Activated naive CD4-positive, alpha-beta T cell treated with anti-CD3 and anti-CD28 coated beads, Interleukin-2, amount 50 U/mL, for 24 hours (primary cell): ENCODE measurements at regions not wholly inside any gene's neighbourhood (a gene's known extent, or its start where the extent isn't known, plus 50 kb on each side); places are given as distances from the start of the nearest gene placed in this dataset.
"Not testable (repeated sequence)": the region's sequence is repeated elsewhere in the genome, so short reads cannot be mapped to it uniquely, and the experiment has no call there.

ENCODE experiments used
- H3K27ac Mint-ChIP-seq: one replicate; pipeline ENCODE4 v1.8.0; 2021; ENCODE audit warnings: mild to moderate bottlenecking, mixed read lengths
- H3K27me3 Mint-ChIP-seq: one replicate; pipeline ENCODE4 v1.8.0; 2021; ENCODE audit warnings: mixed read lengths
- H3K36me3 Mint-ChIP-seq: one replicate; pipeline ENCODE4 v1.8.0; 2021; ENCODE audit warnings: mixed read lengths
- H3K4me1 Mint-ChIP-seq: one replicate; pipeline ENCODE4 v1.8.0; 2021; ENCODE audit warnings: mixed read lengths
- H3K4me3 Mint-ChIP-seq: one replicate; pipeline ENCODE4 v1.8.0; 2021; ENCODE audit warnings: mild to moderate bottlenecking, mixed read lengths
- H3K9me3 Mint-ChIP-seq: one replicate; pipeline ENCODE4 v1.8.0; 2021; ENCODE audit warnings: mixed read lengths

GRCh38 chr3:103227651-103228050, 792.8 kb downstream of the ZPLD1 start:
- Mint-ChIP-seq H3K27me3 (no peaks in the 10 kb centered on the region), H3K36me3 (no peaks in the 10 kb centered on the region), H3K27ac (no peak overlapping the region), H3K9me3 (peaks cover 6% of the 10 kb centered on the region), H3K4me3 (no peak overlapping the region), H3K4me1 (no peaks in the 10 kb centered on the region)

GRCh38 chr3:103247459-103247858, 812.6 kb downstream of the ZPLD1 start:
- H3K27ac Mint-ChIP-seq = no peak overlapping the region
- H3K4me3 Mint-ChIP-seq = no peak overlapping the region
- no peaks in the 10 kb centered on the region for H3K27me3 Mint-ChIP-seq
- no peaks in the 10 kb centered on the region for H3K4me1 Mint-ChIP-seq
- no peaks in the 10 kb centered on the region for H3K36me3 Mint-ChIP-seq
- H3K9me3 Mint-ChIP-seq = no peaks in the 10 kb centered on the region

DNA sequence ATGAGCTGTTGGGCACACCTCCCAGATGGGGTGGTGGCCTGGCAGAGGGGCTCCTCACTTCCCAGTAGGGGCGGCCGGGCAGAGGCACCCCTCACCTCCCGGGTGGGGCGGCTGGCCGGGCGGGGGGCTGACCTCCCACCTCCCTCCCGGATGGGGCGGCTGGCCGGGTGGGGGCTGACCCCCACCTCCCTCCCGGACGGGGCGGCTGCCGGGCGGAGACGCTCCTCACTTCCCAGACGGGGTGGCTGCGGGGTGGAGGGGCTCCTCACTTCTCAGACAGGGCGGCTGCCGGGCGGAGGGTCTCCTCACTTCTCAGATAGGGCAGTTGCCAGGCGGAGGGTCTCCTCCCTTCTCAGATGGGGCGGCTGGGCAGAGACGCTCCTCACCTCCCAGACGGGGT, 820.0 kb downstream of the ZPLD1 start:
- H3K27ac Mint-ChIP-seq, H3K4me1 Mint-ChIP-seq, H3K9me3 Mint-ChIP-seq, H3K4me3 Mint-ChIP-seq, H3K36me3 Mint-ChIP-seq, H3K27me3 Mint-ChIP-seq: not testable (repeated sequence)

DNA sequence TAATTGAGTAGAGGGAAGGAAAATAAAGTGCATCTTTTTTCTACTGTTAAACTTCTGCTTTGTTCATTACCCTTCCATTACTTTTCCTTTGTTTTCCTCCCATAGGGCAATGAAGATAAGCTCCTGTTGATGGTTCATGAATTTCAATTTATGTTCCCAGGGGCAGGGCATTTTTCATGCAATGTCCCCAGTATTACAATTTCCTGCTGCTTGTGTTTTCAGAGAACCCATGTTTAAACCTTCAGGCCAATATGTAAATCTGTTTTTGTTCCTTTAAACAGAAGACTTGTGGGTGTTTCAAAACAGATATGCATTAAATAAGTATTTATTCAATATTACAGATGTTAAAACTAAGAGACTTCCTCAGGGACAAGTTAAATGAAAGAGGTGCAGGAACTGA, 834.5 kb downstream of the ZPLD1 start:
- Mint-ChIP-seq H3K36me3 (no peaks in the 10 kb centered on the region), H3K9me3 (no peaks in the 10 kb centered on the region), H3K27me3 (no peaks in the 10 kb centered on the region), H3K4me1 (no peaks in the 10 kb centered on the region), H3K27ac (no peak overlapping the region), H3K4me3 (no peak overlapping the region)

- Mint-ChIP-seq H3K4me3 (no peak overlapping the region), H3K4me1 (no peaks in the 10 kb centered on the region), H3K27me3 (no peaks in the 10 kb centered on the region), H3K9me3 (no peaks in the 10 kb centered on the region), H3K36me3 (no peaks in the 10 kb centered on the region), H3K27ac (no peak overlapping the region)
Observed at GRCh38 chr3:103271575-103271974, 836.8 kb downstream of the ZPLD1 start.

- Mint-ChIP-seq H3K4me1 (no peaks in the 10 kb centered on the region), H3K36me3 (no peaks in the 10 kb centered on the region), H3K27me3 (peaks cover 2% of the 10 kb centered on the region), H3K27ac (no peak overlapping the region), H3K4me3 (no peak overlapping the region), H3K9me3 (no peaks in the 10 kb centered on the region)
Observed at GRCh38 chr3:103295974-103296570, 861.3 kb downstream of the ZPLD1 start.

- H3K9me3 Mint-ChIP-seq, H3K4me3 Mint-ChIP-seq, H3K27me3 Mint-ChIP-seq, H3K36me3 Mint-ChIP-seq, H3K27ac Mint-ChIP-seq, H3K4me1 Mint-ChIP-seq: not testable (repeated sequence)
Observed at GRCh38 chr3:103297502-103297901, 862.7 kb downstream of the ZPLD1 start.

GRCh38 chr3:103306104-103306503, 871.3 kb downstream of the ZPLD1 start:
- no peaks in the 10 kb centered on the region for H3K36me3 Mint-ChIP-seq
- no peak overlapping the region for H3K4me3 Mint-ChIP-seq
- H3K27ac Mint-ChIP-seq = no peak overlapping the region
- H3K4me1 Mint-ChIP-seq = no peaks in the 10 kb centered on the region
- H3K9me3 Mint-ChIP-seq = peaks cover 6% of the 10 kb centered on the region
- no peaks in the 10 kb centered on the region for H3K27me3 Mint-ChIP-seq

- Mint-ChIP-seq H3K4me3 (no peak overlapping the region), H3K36me3 (no peaks in the 10 kb centered on the region), H3K27ac (no peak overlapping the region), H3K4me1 (no peaks in the 10 kb centered on the region), H3K9me3 (no peaks in the 10 kb centered on the region), H3K27me3 (no peaks in the 10 kb centered on the region)
Observed at GRCh38 chr3:103308921-103309320, 874.1 kb downstream of the ZPLD1 start.

GRCh38 chr3:103319912-103320311, 885.1 kb downstream of the ZPLD1 start:
- Mint-ChIP-seq H3K4me3 (no peak overlapping the region), H3K27me3 (no peaks in the 10 kb centered on the region), H3K27ac (no peak overlapping the region), H3K9me3 (no peaks in the 10 kb centered on the region), H3K4me1 (no peaks in the 10 kb centered on the region), H3K36me3 (no peaks in the 10 kb centered on the region)

GRCh38 chr3:103337179-103337845, 902.5 kb downstream of the ZPLD1 start:
- Mint-ChIP-seq H3K4me1 (no peaks in the 10 kb centered on the region), H3K4me3 (no peak overlapping the region), H3K27me3 (no peaks in the 10 kb centered on the region), H3K36me3 (no peaks in the 10 kb centered on the region), H3K27ac (no peak overlapping the region), H3K9me3 (no peaks in the 10 kb centered on the region)

DNA sequence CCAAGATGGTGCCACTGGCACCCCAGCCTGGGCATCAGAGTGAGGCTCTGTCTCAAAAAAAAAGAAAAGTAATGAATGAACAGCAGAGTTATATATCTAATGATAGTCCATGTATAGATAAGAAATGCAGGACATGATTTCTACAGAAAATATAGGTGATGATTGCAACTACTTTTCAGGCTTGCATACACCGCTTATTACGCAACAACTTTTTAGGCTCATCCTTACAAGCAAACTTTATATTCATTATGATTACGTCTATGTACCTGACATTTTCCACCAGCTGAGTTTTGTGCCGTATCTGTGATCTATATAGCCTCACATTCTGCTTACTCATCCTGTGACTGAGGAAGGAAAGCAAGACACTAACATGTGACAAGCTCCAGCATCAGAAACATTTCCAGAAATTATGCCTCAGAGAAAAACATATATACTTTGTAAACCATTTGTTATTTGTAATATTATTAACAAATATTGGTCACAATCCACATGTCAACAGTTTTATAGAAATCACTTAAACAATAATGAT, 906.3 kb downstream of the ZPLD1 start:
- Mint-ChIP-seq H3K9me3 (no peaks in the 10 kb centered on the region), H3K27ac (no peak overlapping the region), H3K4me3 (no peak overlapping the region), H3K4me1 (no peaks in the 10 kb centered on the region), H3K27me3 (no peaks in the 10 kb centered on the region), H3K36me3 (no peaks in the 10 kb centered on the region)

DNA sequence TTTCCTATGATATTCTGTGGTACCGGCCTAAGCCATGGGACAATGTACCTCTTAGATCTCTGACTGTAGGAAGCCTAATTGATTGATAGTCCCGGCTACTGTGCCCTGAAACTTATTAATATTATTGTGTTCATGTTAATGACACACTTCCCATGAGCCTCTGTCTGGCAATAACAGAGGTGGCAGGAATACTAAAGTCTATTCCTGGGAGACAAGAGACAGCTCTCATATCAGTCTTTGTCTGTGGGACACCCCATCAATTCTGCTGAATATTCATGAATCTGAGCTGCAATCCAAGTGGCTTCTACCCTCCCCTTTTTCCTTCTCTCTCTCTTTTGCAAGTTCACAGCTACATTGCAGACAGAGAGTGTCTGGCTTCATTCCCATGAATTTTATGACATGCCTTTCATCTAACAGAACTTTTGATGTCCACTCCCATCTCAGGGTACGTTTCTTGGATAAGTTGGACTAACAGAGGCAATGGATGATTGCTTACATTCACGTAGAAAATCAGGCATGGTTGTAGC, 907.5 kb downstream of the ZPLD1 start:
- Mint-ChIP-seq H3K4me3 (no peak overlapping the region), H3K27ac (no peak overlapping the region), H3K27me3 (no peaks in the 10 kb centered on the region)

GRCh38 chr3:103349760-103350159, 914.9 kb downstream of the ZPLD1 start:
- Mint-ChIP-seq H3K4me1 (no peaks in the 10 kb centered on the region), H3K27me3 (no peaks in the 10 kb centered on the region), H3K4me3 (no peak overlapping the region), H3K36me3 (no peaks in the 10 kb centered on the region), H3K27ac (no peak overlapping the region), H3K9me3 (no peaks in the 10 kb centered on the region)

More for the DNA sequence above, 907.5 kb downstream of the ZPLD1 start:
- Mint-ChIP-seq H3K9me3 (no peaks in the 10 kb centered on the region), H3K36me3 (no peaks in the 10 kb centered on the region), H3K4me1 (no peaks in the 10 kb centered on the region)

DNA sequence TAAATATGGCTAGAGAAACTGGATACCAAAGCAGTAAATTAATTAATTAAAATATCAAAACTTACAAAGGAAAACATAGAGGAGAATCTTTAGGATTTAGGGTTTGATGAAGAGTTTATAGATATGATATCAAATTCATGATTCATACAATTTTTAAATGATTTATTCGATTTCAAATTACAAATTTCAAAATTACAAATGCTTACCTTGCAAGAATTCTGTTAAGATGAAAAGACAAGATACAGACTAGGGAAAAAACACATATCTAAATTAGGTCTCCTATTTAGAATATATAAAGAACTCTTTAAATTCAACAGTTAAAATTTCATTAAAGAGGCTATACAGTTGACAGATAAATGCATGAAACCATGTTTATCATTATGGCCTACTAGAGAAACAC, 930.7 kb downstream of the ZPLD1 start:
- no peaks in the 10 kb centered on the region for H3K27me3 Mint-ChIP-seq
- H3K36me3 Mint-ChIP-seq = no peaks in the 10 kb centered on the region
- no peaks in the 10 kb centered on the region for H3K9me3 Mint-ChIP-seq
- no peak overlapping the region for H3K4me3 Mint-ChIP-seq
- H3K27ac Mint-ChIP-seq = no peak overlapping the region
- no peaks in the 10 kb centered on the region for H3K4me1 Mint-ChIP-seq

GRCh38 chr3:103367481-103367880, 932.7 kb downstream of the ZPLD1 start:
- Mint-ChIP-seq H3K27ac (no peak overlapping the region), H3K36me3 (no peaks in the 10 kb centered on the region), H3K4me3 (no peak overlapping the region), H3K9me3 (no peaks in the 10 kb centered on the region), H3K27me3 (no peaks in the 10 kb centered on the region), H3K4me1 (no peaks in the 10 kb centered on the region)
